Esophagus squamous epithelium (tissue), 4 donors: ENCODE measurements at regions not wholly inside any gene's neighbourhood (a gene's known extent, or its start where the extent isn't known, plus 50 kb on each side); places are given as distances from the start of the nearest gene placed in this dataset.

Experiments
- CTCF ChIP-seq, 6 experiments: fragments of 450-650 bp in 4 of 6; fragments of 200-600 bp in 2 of 6; sonication (generic) in 2 of 6; IDR thresholded peaks; one replicate each; pipeline ENCODE4 v1.5.1; 2016 to 2019; ENCODE audit warnings: antibody characterized with exemption in 6 of 6, mild to moderate bottlenecking in 4 of 6, moderate library complexity in 4 of 6
- POLR2A ChIP-seq, 4 donors: fragments of 450-650 bp; IDR thresholded peaks; one replicate each; pipeline ENCODE4 v1.6.1; 2017; ENCODE audit warnings: antibody characterized with exemption in 4 of 4, mild to moderate bottlenecking in 4 of 4, moderate library complexity in 3 of 4

DNA sequence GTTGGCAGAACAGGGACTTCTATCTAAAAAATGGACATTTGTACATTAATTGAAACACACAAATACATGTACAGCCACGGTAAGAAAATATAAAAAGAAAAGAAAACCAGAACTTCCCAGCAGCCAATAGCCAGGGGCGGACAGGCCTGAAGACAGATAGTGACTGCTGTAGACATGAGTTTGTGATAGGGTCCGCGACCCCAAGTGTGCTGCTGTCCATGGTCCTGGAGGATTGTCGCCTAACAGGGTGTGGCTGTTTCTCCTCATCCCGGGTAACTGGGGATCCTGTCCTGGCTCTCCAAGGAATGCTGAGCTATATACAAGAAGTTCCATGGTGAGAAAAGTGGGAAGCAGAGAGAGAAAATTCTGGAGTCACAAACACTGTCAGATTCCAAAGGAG lies 266.5 kb upstream of the SALL3 start:
- no peak for TF ChIP-seq CTCF (IDR thresholded peaks at IDR 0.05)
- TF ChIP-seq POLR2A (IDR thresholded peaks at IDR 0.05) = no peak
